GM18519 (cell line): ENCODE measurements at regions not wholly inside any gene's neighbourhood (a gene's known extent, or its start where the extent isn't known, plus 50 kb on each side); places are given as distances from the start of the nearest gene placed in this dataset.
"Not testable (repeated sequence)": the region's sequence is repeated elsewhere in the genome, so short reads cannot be mapped to it uniquely, and the experiment has no call there.

Experiments
- ATAC-seq: cut with Tn5 transposase; IDR thresholded peaks from one replicate; pipeline ENCODE4 v1.9.1; 2021; ENCODE audit warnings: mild to moderate bottlenecking, moderate library complexity; ENCODE audit not compliant: unreplicated experiment, low FRiP score

- ATAC-seq: no peak
Observed at GRCh38 chr13:43946281-43946680, 66.6 kb downstream of the LACC1 start.

DNA sequence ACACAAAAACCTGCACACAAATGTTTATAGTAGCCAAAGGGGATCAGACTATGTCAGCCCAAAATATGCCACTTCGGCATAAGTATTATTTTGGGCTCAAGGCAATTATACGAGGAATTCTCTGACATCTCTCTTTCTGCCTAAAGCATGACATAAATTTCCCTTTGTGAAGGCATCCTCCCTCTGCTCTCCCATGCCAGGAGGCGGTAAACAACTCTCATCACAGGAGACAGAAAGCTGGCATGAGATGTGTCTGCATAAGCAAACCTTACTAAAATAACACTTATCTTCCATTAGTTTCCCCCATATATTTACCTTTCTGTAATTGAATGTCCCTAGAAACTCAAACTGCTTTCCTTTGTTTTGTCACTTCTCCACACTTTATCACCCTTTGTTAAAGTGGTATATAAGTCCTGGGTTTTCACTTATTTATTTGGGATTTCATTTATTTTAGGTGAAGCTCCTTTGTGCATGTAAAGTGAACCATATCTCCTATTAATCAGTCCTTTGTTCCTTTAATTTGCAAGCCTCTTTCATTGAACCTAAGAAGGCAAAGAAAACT is 68.3 kb downstream of the LACC1 start:
- no peak for ATAC-seq

GRCh38 chr13:43953370-43953769 is 73.7 kb downstream of the LACC1 start:
- no peak for ATAC-seq

- ATAC-seq: not testable (repeated sequence)
Observed at GRCh38 chr13:43956975-43957374, 77.3 kb downstream of the LACC1 start.

DNA sequence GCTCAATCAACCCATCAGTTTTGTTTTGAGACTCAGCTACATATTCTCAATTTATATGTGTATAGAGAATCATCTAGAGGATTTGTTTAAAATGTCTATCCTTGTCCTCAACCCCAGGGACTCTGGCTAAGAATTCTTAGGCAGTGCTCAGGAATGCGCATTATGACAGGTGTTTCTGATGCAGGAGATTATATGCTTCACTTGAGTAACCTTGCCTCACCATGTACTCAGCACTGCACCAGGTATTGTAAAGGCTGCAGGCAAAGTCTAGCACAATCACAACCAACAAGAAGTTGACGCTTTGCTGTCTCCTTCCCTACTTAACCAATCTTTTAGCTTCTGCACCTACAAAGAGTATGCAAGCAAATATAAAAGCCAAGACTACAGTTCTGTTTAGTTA is 79.6 kb downstream of the LACC1 start:
- no peak for ATAC-seq

GRCh38 chr13:43961909-43962308 is 82.2 kb downstream of the LACC1 start:
- ATAC-seq: no peak

DNA sequence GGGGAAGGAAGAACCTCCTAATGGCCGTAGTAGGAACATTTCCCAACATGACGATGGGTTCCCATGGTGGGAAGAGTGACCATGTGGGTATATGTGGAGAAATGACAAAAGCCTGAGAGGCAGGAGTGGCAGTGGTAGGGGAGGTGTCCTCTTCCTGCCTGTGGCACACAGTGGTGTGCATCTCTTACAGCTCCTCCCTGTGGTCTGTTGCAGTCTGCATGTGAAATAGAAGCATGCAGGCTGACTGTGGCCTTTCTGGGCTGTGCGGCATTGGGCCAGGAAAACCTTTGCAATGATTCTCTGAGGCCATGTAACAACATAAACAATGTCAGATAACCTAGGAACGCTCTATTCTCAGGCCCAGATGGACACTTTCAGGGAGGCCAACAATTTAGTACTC is 84.0 kb downstream of the LACC1 start:
- ATAC-seq: no peak

GRCh38 chr13:43964698-43965458 is 85.2 kb downstream of the LACC1 start:
- no peak for ATAC-seq

- ATAC-seq: no peak
Observed at GRCh38 chr13:43965459-43965845, 85.7 kb downstream of the LACC1 start.

DNA sequence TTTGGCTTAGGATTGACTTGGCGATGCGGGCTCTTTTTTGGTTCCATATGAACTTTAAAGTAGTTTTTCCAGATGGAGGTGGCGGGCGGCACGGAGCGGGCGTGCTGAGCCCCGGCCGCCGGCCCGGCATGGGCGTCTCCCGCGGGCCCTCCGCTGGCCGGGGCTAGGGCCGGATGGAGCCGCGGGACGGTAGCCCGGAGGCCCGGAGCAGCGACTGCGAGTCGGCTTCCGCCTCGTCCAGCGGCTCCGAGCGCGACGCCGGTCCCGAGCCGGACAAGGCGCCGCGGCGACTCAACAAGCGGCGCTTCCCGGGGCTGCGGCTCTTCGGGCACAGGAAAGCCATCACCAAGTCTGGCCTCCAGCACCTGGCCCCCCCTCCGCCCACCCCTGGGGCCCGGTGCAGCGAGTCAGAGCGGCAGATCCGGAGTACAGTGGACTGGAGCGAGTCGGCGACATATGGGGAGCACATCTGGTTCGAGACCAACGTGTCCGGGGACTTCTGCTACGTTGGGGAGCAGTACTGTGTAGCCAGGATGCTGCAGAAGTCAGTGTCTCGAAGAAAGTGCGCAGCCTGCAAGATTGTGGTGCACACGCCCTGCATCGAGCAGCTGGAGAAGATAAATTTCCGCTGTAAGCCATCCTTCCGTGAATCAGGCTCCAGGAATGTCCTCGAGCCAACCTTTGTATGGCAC is 88.7 kb downstream of the LACC1 start:
- ATAC-seq: not testable (repeated sequence)

- ATAC-seq: not testable (repeated sequence)
Observed at GRCh38 chr13:43968943-43969690, 89.4 kb downstream of the LACC1 start.

GRCh38 chr13:43969919-43970318 is 90.2 kb downstream of the LACC1 start:
- ATAC-seq: not testable (repeated sequence)

DNA sequence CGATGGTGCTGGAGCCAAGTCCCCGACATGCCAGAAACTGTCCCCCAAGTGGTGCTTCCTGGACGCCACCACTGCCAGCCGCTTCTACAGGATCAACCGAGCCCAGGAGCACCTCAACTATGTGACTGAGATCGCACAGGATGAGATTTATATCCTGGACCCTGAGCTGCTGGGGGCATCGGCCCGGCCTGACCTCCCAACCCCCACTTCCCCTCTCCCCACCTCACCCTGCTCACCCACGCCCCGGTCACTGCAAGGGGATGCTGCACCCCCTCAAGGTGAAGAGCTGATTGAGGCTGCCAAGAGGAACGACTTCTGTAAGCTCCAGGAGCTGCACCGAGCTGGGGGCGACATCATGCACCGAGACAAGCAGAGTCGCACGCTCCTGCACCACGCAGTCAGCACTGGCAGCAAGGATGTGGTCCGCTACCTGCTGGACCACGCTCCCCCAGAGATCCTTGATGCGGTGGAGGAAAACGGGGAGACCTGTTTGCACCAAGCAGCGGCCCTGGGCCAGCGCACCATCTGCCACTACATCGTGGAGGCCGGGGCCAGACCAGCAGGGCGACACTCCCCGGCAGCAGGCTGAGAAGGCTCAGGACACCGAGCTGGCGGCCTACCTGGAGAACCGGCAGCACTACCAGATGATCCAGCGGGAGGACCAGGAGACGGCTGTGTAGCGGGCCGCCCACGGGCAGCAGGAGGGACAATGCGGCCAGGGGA is 91.0 kb downstream of the LACC1 start:
- not testable (repeated sequence) for ATAC-seq

DNA sequence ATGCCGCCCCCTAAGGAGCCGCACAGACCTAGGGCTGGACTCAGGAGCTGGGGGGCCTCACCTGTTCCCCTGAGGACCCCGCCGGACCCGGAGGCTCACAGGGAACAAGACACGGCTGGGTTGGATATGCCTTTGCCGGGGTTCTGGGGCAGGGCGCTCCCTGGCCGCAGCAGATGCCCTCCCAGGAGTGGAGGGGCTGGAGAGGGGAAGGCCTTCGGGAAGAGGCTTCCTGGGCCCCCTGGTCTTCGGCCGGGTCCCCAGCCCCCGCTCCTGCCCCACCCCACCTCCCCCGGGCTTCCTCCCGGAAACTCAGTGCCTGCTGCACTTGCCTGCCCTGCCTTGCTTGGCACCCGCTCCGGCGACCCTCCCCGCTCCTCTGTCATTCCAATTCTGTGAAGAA is 91.6 kb downstream of the LACC1 start:
- ATAC-seq: not testable (repeated sequence)

DNA sequence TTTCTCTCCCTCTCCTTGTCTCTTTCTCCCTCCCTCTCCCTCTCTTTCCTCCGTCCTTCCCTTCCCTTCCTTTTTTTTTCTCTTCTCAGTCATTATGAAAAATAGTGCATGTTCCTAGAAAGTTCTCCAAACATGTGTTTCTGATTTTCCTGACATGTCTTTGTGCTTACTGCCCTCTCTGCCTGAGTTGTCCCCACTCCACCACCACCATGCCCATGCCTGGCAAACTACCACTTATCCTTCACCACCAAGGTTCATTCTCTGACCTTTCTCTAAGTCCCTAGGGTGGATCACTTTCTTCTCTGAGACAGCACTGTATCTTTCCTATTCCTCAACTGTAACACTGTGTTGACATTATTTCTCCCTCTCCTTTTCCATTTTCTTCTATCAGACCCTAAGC is 98.2 kb downstream of the LACC1 start:
- no peak for ATAC-seq

DNA sequence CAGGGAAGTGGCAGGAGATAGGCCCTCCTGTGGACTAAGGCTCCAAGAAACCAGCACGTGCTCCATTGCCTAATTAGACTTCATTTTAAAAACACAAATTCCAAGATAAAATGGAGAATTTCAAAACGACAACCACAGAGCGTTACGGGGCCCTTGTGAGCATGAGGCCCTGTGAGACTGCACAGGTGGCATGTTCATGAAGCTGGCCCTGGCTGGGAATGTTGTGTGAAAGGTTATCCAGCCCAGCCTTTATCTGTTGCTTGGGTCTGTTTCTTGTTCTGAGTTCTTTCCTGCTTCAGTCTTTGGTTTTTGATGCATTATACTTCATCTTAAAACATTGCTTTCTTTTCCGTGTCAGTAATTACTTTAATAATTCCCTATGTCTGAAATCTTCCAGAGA is 99.0 kb downstream of the LACC1 start:
- no peak for ATAC-seq

- ATAC-seq: no peak
Observed at GRCh38 chr13:43979492-43979891, 99.8 kb downstream of the LACC1 start.

DNA sequence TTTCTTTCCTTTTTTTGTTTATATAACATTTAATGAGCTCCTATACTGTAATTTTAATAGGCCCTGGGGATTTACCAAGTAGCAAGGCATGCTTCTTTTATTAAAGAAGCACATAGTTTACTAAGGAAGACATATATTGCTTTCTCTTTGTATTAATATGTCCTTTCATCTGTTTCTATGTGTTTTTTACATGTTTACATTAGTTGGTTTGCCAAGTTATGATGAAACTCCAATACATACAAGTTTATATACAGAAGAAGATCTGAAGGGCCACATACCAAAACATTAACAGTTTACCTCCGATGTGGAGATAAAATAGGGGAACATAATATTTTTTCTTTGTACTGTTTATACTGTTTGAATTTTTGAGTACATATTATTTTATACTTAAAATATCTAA is 100.9 kb downstream of the LACC1 start:
- ATAC-seq: no peak

GRCh38 chr13:43981091-43981490 is 101.4 kb downstream of the LACC1 start:
- ATAC-seq: no peak

DNA sequence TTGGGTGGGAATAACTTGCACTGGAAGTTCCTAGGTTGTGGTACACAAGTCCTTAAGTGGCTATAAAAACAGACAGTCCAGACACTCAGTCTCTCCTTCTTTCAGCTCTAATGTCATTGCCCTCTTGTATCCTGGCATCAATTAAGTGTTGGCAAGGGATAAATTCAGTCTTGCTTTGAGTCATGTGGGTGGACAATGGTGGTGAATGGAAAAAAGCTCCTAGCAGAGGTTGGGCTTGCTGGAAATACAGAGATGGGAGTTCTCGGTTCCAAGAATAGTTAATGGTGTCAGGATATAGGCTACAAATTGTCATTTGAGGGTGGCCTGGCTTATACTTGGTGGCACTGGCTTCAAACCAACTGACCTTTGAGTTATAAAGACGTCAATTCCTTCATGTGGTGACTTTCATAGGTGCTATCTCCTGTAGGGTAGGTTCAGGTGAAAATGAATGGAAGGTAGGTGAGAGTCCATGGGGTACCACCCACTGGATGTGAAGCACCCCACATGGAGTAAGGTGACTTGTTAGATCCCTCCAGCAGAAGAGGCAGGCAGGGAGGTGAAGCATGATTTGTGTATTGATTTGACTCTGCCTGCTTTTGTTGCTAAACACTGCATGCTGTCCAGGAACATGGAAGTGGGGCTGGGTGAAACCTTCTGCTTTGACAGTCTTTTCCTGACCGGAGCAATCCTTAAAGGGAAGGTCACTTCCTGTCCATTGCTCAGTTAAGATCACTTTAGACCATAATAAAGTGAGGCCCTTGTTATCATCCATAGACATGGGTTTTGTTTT is 102.0 kb downstream of the LACC1 start:
- ATAC-seq: no peak
